ENCODE measurements at regions not wholly inside any gene's neighbourhood (a gene's known extent, or its start where the extent isn't known, plus 50 kb on each side); places are given as distances from the start of the nearest gene placed in this dataset.

GRCh38 chr14:26897196-26897595, 299.4 kb upstream of the NOVA1 start:
- TF ChIP-seq EZH2 (IDR thresholded peaks at IDR 0.05) (no peak), FOXP2 (optimal IDR thresholded peaks at IDR 0.05; ENCODE audit: control extremely low read depth, extremely low read length, insufficient read depth) (no peak), POLR2AphosphoS5 (IDR thresholded peaks at IDR 0.05; ENCODE audit: borderline replicate concordance, low read depth, low read length) (no peak)
- H3K9ac ChIP-seq (ENCODE audit: insufficient read length), result no peak overlapping the region
- H3K36me3 ChIP-seq (ENCODE audit: insufficient read depth, low read length), result no peaks in the 10 kb centered on the region
- H3K27ac ChIP-seq, result no peak overlapping the region
- no peak overlapping the region for H3K4me3 ChIP-seq
- no peak for DNase-seq (ENCODE audit: low read depth, low spot score)
- H3K9me3 ChIP-seq (ENCODE audit: low read depth, low read length), result no peaks in the 10 kb centered on the region

- H3K4me3 ChIP-seq, result no peak overlapping the region
- TF ChIP-seq FOXP2 (optimal IDR thresholded peaks at IDR 0.05; ENCODE audit: control extremely low read depth, extremely low read length, insufficient read depth), result no peak
- TF ChIP-seq EZH2 (IDR thresholded peaks at IDR 0.05), result no peak
- TF ChIP-seq POLR2AphosphoS5 (IDR thresholded peaks at IDR 0.05; ENCODE audit: borderline replicate concordance, low read depth, low read length), result no peak
- H3K9me3 ChIP-seq (ENCODE audit: low read depth, low read length), result no peaks in the 10 kb centered on the region
- no peak overlapping the region for H3K9ac ChIP-seq (ENCODE audit: insufficient read length)
- H3K27ac ChIP-seq, result no peak overlapping the region
- no peaks in the 10 kb centered on the region for H3K36me3 ChIP-seq (ENCODE audit: insufficient read depth, low read length)
- DNase-seq (ENCODE audit: low read depth, low spot score), result no peak
These were observed 307.4 kb upstream of the NOVA1 start for GRCh38 chr14:26905229-26905628.

- H3K9me3 ChIP-seq (ENCODE audit: low read depth, low read length), result no peaks in the 10 kb centered on the region
- DNase-seq (ENCODE audit: low read depth, low spot score), result no peak
- H3K4me3 ChIP-seq, result no peak overlapping the region
- no peak overlapping the region for H3K27ac ChIP-seq
- H3K36me3 ChIP-seq (ENCODE audit: insufficient read depth, low read length), result no peaks in the 10 kb centered on the region
- no peak for TF ChIP-seq FOXP2 (optimal IDR thresholded peaks at IDR 0.05; ENCODE audit: control extremely low read depth, extremely low read length, insufficient read depth)
- no peak for TF ChIP-seq EZH2 (IDR thresholded peaks at IDR 0.05)
- TF ChIP-seq POLR2AphosphoS5 (IDR thresholded peaks at IDR 0.05; ENCODE audit: borderline replicate concordance, low read depth, low read length), result no peak
- H3K9ac ChIP-seq (ENCODE audit: insufficient read length), result no peak overlapping the region
These were observed 316.0 kb upstream of the NOVA1 start for GRCh38 chr14:26913786-26914185.

GRCh38 chr14:26917086-26917485, 319.3 kb upstream of the NOVA1 start:
- H3K36me3 ChIP-seq (ENCODE audit: insufficient read depth, low read length), result no peaks in the 10 kb centered on the region
- H3K9me3 ChIP-seq (ENCODE audit: low read depth, low read length), result no peaks in the 10 kb centered on the region
- DNase-seq (ENCODE audit: low read depth, low spot score), result no peak
- no peak for TF ChIP-seq FOXP2 (optimal IDR thresholded peaks at IDR 0.05; ENCODE audit: control extremely low read depth, extremely low read length, insufficient read depth)
- no peak for TF ChIP-seq POLR2AphosphoS5 (IDR thresholded peaks at IDR 0.05; ENCODE audit: borderline replicate concordance, low read depth, low read length)
- no peak for TF ChIP-seq EZH2 (IDR thresholded peaks at IDR 0.05)
- H3K9ac ChIP-seq (ENCODE audit: insufficient read length), result no peak overlapping the region
- no peak overlapping the region for H3K27ac ChIP-seq
- H3K4me3 ChIP-seq, result no peak overlapping the region

GRCh38 chr14:26925876-26926584, 328.2 kb upstream of the NOVA1 start:
- no peak for DNase-seq (ENCODE audit: low read depth, low spot score)
- Histone ChIP-seq H3K4me3 (no peak overlapping the region), H3K27ac (no peak overlapping the region), H3K9me3 (ENCODE audit: low read depth, low read length) (no peaks in the 10 kb centered on the region), H3K9ac (ENCODE audit: insufficient read length) (no peak overlapping the region), H3K36me3 (ENCODE audit: insufficient read depth, low read length) (no peaks in the 10 kb centered on the region)
- TF ChIP-seq FOXP2 (optimal IDR thresholded peaks at IDR 0.05; ENCODE audit: control extremely low read depth, extremely low read length, insufficient read depth), result no peak
- TF ChIP-seq EZH2 (IDR thresholded peaks at IDR 0.05), result no peak
- TF ChIP-seq POLR2AphosphoS5 (IDR thresholded peaks at IDR 0.05; ENCODE audit: borderline replicate concordance, low read depth, low read length), result no peak

- TF ChIP-seq POLR2AphosphoS5 (IDR thresholded peaks at IDR 0.05; ENCODE audit: borderline replicate concordance, low read depth, low read length), result no peak
- no peak for TF ChIP-seq FOXP2 (optimal IDR thresholded peaks at IDR 0.05; ENCODE audit: control extremely low read depth, extremely low read length, insufficient read depth)
- no peak for TF ChIP-seq EZH2 (IDR thresholded peaks at IDR 0.05)
- Histone ChIP-seq H3K36me3 (ENCODE audit: insufficient read depth, low read length) (no peaks in the 10 kb centered on the region), H3K9me3 (ENCODE audit: low read depth, low read length) (no peaks in the 10 kb centered on the region), H3K4me3 (no peak overlapping the region), H3K9ac (ENCODE audit: insufficient read length) (no peak overlapping the region), H3K27ac (no peak overlapping the region)
- no peak for DNase-seq (ENCODE audit: low read depth, low spot score)
These were observed 328.8 kb upstream of the NOVA1 start for GRCh38 chr14:26926585-26926984.

GRCh38 chr14:26928019-26928418, 330.2 kb upstream of the NOVA1 start:
- Histone ChIP-seq H3K36me3 (ENCODE audit: insufficient read depth, low read length) (no peaks in the 10 kb centered on the region), H3K27ac (no peak overlapping the region), H3K4me3 (no peak overlapping the region), H3K9ac (ENCODE audit: insufficient read length) (no peak overlapping the region), H3K9me3 (ENCODE audit: low read depth, low read length) (no peaks in the 10 kb centered on the region)
- TF ChIP-seq POLR2AphosphoS5 (IDR thresholded peaks at IDR 0.05; ENCODE audit: borderline replicate concordance, low read depth, low read length) (no peak), FOXP2 (optimal IDR thresholded peaks at IDR 0.05; ENCODE audit: control extremely low read depth, extremely low read length, insufficient read depth) (no peak), EZH2 (IDR thresholded peaks at IDR 0.05) (no peak)
- no peak for DNase-seq (ENCODE audit: low read depth, low spot score)

GRCh38 chr14:26929361-26929760, 331.5 kb upstream of the NOVA1 start:
- no peak for TF ChIP-seq FOXP2 (optimal IDR thresholded peaks at IDR 0.05; ENCODE audit: control extremely low read depth, extremely low read length, insufficient read depth)
- TF ChIP-seq POLR2AphosphoS5 (IDR thresholded peaks at IDR 0.05; ENCODE audit: borderline replicate concordance, low read depth, low read length), result no peak
- no peak for TF ChIP-seq EZH2 (IDR thresholded peaks at IDR 0.05)
- H3K36me3 ChIP-seq (ENCODE audit: insufficient read depth, low read length), result no peaks in the 10 kb centered on the region
- no peak overlapping the region for H3K9ac ChIP-seq (ENCODE audit: insufficient read length)
- no peak overlapping the region for H3K4me3 ChIP-seq
- no peaks in the 10 kb centered on the region for H3K9me3 ChIP-seq (ENCODE audit: low read depth, low read length)
- H3K27ac ChIP-seq, result no peak overlapping the region
- DNase-seq (ENCODE audit: low read depth, low spot score), result no peak

GRCh38 chr14:26930576-26930975, 332.7 kb upstream of the NOVA1 start:
- DNase-seq (ENCODE audit: low read depth, low spot score), result no peak
- H3K4me3 ChIP-seq, result no peak overlapping the region
- H3K9ac ChIP-seq (ENCODE audit: insufficient read length), result no peak overlapping the region
- no peak overlapping the region for H3K27ac ChIP-seq
- H3K36me3 ChIP-seq (ENCODE audit: insufficient read depth, low read length), result no peaks in the 10 kb centered on the region
- no peaks in the 10 kb centered on the region for H3K9me3 ChIP-seq (ENCODE audit: low read depth, low read length)
- TF ChIP-seq POLR2AphosphoS5 (IDR thresholded peaks at IDR 0.05; ENCODE audit: borderline replicate concordance, low read depth, low read length), result no peak
- no peak for TF ChIP-seq EZH2 (IDR thresholded peaks at IDR 0.05)
- no peak for TF ChIP-seq FOXP2 (optimal IDR thresholded peaks at IDR 0.05; ENCODE audit: control extremely low read depth, extremely low read length, insufficient read depth)
